ENCODE measurements at regions not wholly inside any gene's neighbourhood (a gene's known extent, or its start where the extent isn't known, plus 50 kb on each side); places are given as distances from the start of the nearest gene placed in this dataset.

DNA sequence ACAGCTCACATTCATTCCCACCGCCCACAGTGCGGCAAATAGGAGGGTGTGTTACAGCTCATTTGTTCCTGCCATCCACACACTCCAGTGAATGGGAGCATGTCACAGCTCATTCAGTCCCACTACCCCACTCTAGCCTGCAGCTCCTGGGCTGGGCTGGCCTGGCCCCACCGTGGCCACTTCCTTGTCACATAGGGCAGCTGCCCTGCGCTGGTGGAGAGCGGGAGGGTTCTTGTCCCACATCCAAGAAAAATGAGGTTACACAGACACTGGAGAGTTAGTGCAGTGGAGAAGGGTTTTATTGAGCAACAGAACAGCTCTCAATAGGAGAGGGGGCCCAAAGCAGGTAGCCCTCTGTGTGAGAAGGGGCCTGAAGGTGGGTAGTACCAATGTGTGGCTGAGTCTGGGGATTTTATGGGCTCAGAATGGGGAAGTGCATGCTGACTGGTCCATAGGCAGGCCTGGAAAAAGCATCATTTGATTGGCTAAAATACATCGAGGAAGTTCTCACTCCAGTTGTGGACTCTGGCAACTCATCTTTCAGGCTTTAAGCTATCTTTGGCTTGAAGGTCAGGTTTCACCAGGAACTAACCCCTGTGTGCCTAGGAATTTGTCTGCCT is 249.7 kb downstream of the ETAA1 start:
- TF ChIP-seq, protein P1, sequence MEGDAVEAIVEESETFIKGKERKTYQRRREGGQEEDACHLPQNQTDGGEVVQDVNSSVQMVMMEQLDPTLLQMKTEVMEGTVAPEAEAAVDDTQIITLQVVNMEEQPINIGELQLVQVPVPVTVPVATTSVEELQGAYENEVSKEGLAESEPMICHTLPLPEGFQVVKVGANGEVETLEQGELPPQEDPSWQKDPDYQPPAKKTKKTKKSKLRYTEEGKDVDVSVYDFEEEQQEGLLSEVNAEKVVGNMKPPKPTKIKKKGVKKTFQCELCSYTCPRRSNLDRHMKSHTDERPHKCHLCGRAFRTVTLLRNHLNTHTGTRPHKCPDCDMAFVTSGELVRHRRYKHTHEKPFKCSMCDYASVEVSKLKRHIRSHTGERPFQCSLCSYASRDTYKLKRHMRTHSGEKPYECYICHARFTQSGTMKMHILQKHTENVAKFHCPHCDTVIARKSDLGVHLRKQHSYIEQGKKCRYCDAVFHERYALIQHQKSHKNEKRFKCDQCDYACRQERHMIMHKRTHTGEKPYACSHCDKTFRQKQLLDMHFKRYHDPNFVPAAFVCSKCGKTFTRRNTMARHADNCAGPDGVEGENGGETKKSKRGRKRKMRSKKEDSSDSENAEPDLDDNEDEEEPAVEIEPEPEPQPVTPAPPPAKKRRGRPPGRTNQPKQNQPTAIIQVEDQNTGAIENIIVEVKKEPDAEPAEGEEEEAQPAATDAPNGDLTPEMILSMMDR (IDR thresholded peaks at IDR 0.05; ENCODE audit: poor library complexity), result no peak
- TF ChIP-seq EZH2 (IDR thresholded peaks at IDR 0.05; ENCODE audit: borderline replicate concordance), result no peak

All from hepatocyte (in vitro differentiated cells).